ENCODE measurements at regions not wholly inside any gene's neighbourhood (a gene's known extent, or its start where the extent isn't known, plus 50 kb on each side); places are given as distances from the start of the nearest gene placed in this dataset.

DNA sequence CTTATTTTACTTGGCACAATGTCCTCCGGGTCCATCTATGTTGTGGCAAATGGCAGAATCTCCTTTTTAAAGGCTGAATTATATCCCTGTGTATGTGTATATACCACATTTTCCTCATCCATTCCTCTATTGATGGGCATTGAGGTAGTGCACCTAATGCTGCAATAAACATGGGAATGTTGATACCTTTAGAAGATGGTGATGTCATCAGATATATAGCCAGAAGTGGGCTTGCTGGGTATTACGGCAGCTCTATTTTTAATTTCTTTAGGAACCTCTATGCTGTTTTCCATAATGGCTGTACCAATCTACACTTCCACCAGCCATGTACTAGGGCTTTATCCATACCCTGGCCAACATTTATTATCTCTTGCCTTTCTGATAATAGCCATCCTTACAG, 315.7 kb downstream of the FOXA2 start:
- TF ChIP-seq POLR2A (IDR thresholded peaks at IDR 0.05) (no peak), EP300 (IDR thresholded peaks at IDR 0.05) (no peak)

Measured in upper lobe of left lung (tissue), 4 donors.